ENCODE measurements at regions not wholly inside any gene's neighbourhood (a gene's known extent, or its start where the extent isn't known, plus 50 kb on each side); places are given as distances from the start of the nearest gene placed in this dataset.
"Not testable (repeated sequence)": the region's sequence is repeated elsewhere in the genome, so short reads cannot be mapped to it uniquely, and the experiment has no call there.

GRCh38 chr13:99677116-99677951 is 176.1 kb downstream of the TM9SF2 start:
- ATAC-seq (ENCODE audit: low FRiP score) (no peak), DNase-seq (ENCODE audit: low spot score) (no peak)
- no peak for TF ChIP-seq CTCF (IDR thresholded peaks at IDR 0.05)

GRCh38 chr13:99671746-99672145 is 170.5 kb downstream of the TM9SF2 start:
- no peak for DNase-seq (ENCODE audit: low spot score)
- no peak for ATAC-seq (ENCODE audit: low FRiP score)

GRCh38 chr13:99669096-99669495 is 167.8 kb downstream of the TM9SF2 start:
- not testable (repeated sequence) for ATAC-seq (ENCODE audit: low FRiP score); DNase-seq (ENCODE audit: low spot score)

More at GRCh38 chr13:99671746-99672145, 170.5 kb downstream of the TM9SF2 start:
- TF ChIP-seq CTCF (IDR thresholded peaks at IDR 0.05), result no peak

GRCh38 chr13:99666146-99666805 is 165.0 kb downstream of the TM9SF2 start:
- DNase-seq (ENCODE audit: low spot score) (no peak), ATAC-seq (ENCODE audit: low FRiP score) (no peak)
- TF ChIP-seq CTCF (IDR thresholded peaks at IDR 0.05), result no peak

- TF ChIP-seq CTCF (IDR thresholded peaks at IDR 0.05), result no peak
- DNase-seq (ENCODE audit: low spot score) (no peak), ATAC-seq (ENCODE audit: low FRiP score) (no peak)
Observed at GRCh38 chr13:99665711-99666110, 164.4 kb downstream of the TM9SF2 start.

- TF ChIP-seq CTCF (IDR thresholded peaks at IDR 0.05), result no peak
- no peak for DNase-seq (ENCODE audit: low spot score)
- ATAC-seq (ENCODE audit: low FRiP score), result no peak
Observed at GRCh38 chr13:99663908-99664307, 162.6 kb downstream of the TM9SF2 start.

- DNase-seq (ENCODE audit: low spot score) (no peak), ATAC-seq (ENCODE audit: low FRiP score) (no peak)
- TF ChIP-seq CTCF (IDR thresholded peaks at IDR 0.05), result no peak
Observed at GRCh38 chr13:99663185-99663825, 162.0 kb downstream of the TM9SF2 start.
